ENCODE measurements at regions not wholly inside any gene's neighbourhood (a gene's known extent, or its start where the extent isn't known, plus 50 kb on each side); places are given as distances from the start of the nearest gene placed in this dataset.

DNA sequence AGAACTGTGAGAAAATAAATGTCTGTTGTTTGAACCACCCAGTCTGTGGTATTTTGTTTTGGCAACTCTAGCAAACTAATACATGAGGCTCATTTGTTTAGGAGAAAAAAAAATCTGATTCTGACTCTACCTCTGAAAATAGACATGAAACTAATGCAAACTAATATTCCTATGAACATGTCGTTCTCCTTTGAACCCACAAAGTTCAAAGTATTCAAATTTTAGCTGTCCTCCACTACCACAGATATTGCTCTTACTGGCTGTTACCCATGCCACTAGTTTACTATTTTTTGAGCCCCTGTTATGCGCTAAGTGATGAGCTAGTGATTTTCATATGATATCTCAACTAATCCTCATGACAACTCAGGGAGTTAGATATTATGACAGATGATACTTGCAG, 58.8 kb upstream of the ZNF804B start:
- no peaks in the 10 kb centered on the region for H3K27me3 ChIP-seq
- no peaks in the 10 kb centered on the region for H3K36me3 ChIP-seq
- H3K4me1 ChIP-seq, result no peaks in the 10 kb centered on the region
- no peaks in the 10 kb centered on the region for H3K9me3 ChIP-seq
- H3K9ac ChIP-seq (ENCODE audit: low read depth in 2 of 2, low read length in 2 of 2), result no peak overlapping the region
- no peak overlapping the region for H3K4me3 ChIP-seq
- TF ChIP-seq CTCF (IDR thresholded peaks at IDR 0.05), result no peak
- DNase-seq, result no peak
- no peak overlapping the region for H3K27ac ChIP-seq
- intact Hi-C loops (cut with DNase I), result no loop called here

- Histone ChIP-seq H3K9me3 (no peaks in the 10 kb centered on the region), H3K27ac (no peak overlapping the region), H3K27me3 (no peaks in the 10 kb centered on the region), H3K4me1 (no peaks in the 10 kb centered on the region), H3K36me3 (no peaks in the 10 kb centered on the region), H3K4me3 (no peak overlapping the region), H3K9ac (ENCODE audit: low read depth in 2 of 2, low read length in 2 of 2) (no peak overlapping the region)
- DNase-seq, result no peak
- TF ChIP-seq CTCF (IDR thresholded peaks at IDR 0.05), result no peak
- intact Hi-C loops (cut with DNase I), result no loop called here
These were observed 65.3 kb upstream of the ZNF804B start for GRCh38 chr7:88694207-88694606.

GRCh38 chr7:88693131-88693530, 66.4 kb upstream of the ZNF804B start:
- H3K9me3 ChIP-seq, result no peaks in the 10 kb centered on the region
- intact Hi-C loops (cut with DNase I), result no loop called here
- H3K27me3 ChIP-seq, result no peaks in the 10 kb centered on the region
- no peak overlapping the region for H3K27ac ChIP-seq
- H3K4me1 ChIP-seq, result no peaks in the 10 kb centered on the region
- no peak overlapping the region for H3K4me3 ChIP-seq
- no peak for TF ChIP-seq CTCF (IDR thresholded peaks at IDR 0.05)
- no peaks in the 10 kb centered on the region for H3K36me3 ChIP-seq
- DNase-seq, result no peak
- no peak overlapping the region for H3K9ac ChIP-seq (ENCODE audit: low read depth in 2 of 2, low read length in 2 of 2)

- Histone ChIP-seq H3K4me1 (no peaks in the 10 kb centered on the region), H3K36me3 (no peaks in the 10 kb centered on the region), H3K27ac (no peak overlapping the region), H3K4me3 (no peak overlapping the region), H3K9me3 (no peaks in the 10 kb centered on the region), H3K27me3 (no peaks in the 10 kb centered on the region), H3K9ac (ENCODE audit: low read depth in 2 of 2, low read length in 2 of 2) (no peak overlapping the region)
- intact Hi-C loops (cut with DNase I), result no loop called here
- no peak for DNase-seq
- no peak for TF ChIP-seq CTCF (IDR thresholded peaks at IDR 0.05)
These were observed 67.0 kb upstream of the ZNF804B start for GRCh38 chr7:88692493-88692892.

DNA sequence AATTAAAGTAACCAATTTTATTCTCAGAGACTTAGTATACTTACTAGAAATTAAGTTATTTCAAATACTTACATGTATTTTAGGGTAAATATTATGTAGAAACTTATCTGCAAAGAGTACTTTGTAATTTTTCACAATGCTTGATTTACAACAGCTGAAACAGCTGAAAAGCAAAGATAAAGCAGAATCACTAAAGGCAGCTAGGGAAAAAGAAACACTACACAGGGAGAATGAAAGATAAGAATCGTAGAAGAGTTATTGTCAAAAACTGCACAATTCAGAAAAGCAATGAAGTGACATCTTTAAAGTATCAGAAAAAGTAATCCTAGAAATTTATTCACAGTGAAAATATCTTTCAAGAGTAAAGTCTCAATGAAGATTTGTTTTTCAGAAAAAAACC, 69.7 kb upstream of the ZNF804B start:
- Histone ChIP-seq H3K36me3 (no peaks in the 10 kb centered on the region), H3K4me1 (no peaks in the 10 kb centered on the region), H3K9me3 (no peaks in the 10 kb centered on the region), H3K9ac (ENCODE audit: low read depth in 2 of 2, low read length in 2 of 2) (no peak overlapping the region), H3K27ac (no peak overlapping the region), H3K27me3 (no peaks in the 10 kb centered on the region), H3K4me3 (no peak overlapping the region)
- intact Hi-C loops (cut with DNase I), result no loop called here
- DNase-seq, result no peak
- no peak for TF ChIP-seq CTCF (IDR thresholded peaks at IDR 0.05)

GRCh38 chr7:88688222-88688621, 71.3 kb upstream of the ZNF804B start:
- intact Hi-C loops (cut with DNase I), result no loop called here
- Histone ChIP-seq H3K9ac (ENCODE audit: low read depth in 2 of 2, low read length in 2 of 2) (no peak overlapping the region), H3K36me3 (no peaks in the 10 kb centered on the region), H3K4me3 (no peak overlapping the region), H3K4me1 (no peaks in the 10 kb centered on the region), H3K27me3 (no peaks in the 10 kb centered on the region), H3K27ac (no peak overlapping the region), H3K9me3 (no peaks in the 10 kb centered on the region)
- TF ChIP-seq CTCF (IDR thresholded peaks at IDR 0.05), result no peak
- no peak for DNase-seq
